ACHN (cell line): ENCODE measurements at regions not wholly inside any gene's neighbourhood (a gene's known extent, or its start where the extent isn't known, plus 50 kb on each side); places are given as distances from the start of the nearest gene placed in this dataset.

Source experiments
- DNase-seq: peaks from one replicate; pipeline ENCODE4 v3.0.0-alpha.2; 2015
- in situ Hi-C: cut with HindIII; loops from 2 replicates; pipeline ENCODE4 v1.10.0; 2017; ENCODE audit warnings: low sequenced_read_pairs, low pct_ligation_motif_present, low pct_unique_long_range_greater_than_20kb

DNA sequence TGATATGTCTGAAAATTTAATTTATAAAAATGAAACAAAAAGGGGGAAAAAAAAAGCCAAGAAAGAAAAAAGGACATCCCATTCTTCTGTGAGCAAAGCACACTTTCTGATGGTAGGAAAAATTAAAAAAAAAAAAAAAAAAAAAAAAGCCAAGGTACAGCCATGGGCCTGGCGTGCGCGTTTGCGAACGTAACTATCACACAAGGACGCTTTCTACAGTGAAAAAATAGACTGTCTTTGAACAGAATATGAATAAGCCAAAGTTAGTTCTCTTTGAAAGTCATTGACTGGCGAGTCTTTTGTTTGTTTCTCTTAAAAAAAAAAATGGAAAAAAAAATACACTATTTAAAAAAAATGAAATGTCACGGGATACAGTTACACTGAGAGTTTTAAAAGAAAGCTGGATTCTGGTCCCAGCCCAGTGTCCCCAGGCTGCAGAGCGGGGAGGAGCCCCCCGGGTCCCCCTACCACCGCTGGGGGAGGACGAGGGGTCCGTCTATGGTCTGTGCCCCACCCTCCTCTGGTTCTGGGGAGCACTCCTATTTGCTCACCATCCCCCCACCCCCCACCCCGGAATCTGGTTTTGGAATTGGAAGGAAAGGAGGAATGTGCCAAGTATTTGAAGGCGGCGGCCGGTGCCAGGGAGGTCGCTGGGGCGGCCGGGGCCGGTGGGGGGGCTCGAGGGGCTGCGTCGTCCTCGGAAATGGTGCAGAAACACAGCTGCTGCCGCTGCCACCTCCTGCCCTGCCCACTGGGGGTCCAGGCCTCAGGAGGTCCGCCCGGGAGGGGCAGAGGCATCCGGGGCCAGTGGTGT lies 134.5 kb downstream of the PTPRS start:
- DNase-seq: no peak
- in situ Hi-C loops: no loop called here

GRCh38 chr19:5205381-5205780 lies 135.2 kb downstream of the PTPRS start:
- in situ Hi-C loops: no loop called here
- no peak for DNase-seq

- in situ Hi-C loops: no loop called here
- DNase-seq: no peak
Measured at GRCh38 chr19:5204212-5204611, 136.4 kb downstream of the PTPRS start.
